ENCODE measurements at regions not wholly inside any gene's neighbourhood (a gene's known extent, or its start where the extent isn't known, plus 50 kb on each side); places are given as distances from the start of the nearest gene placed in this dataset.

GRCh38 chr2:236967499-236967783 is 118.2 kb upstream of the COPS8 start:
- Mint-ChIP-seq H3K9me3 (no peaks in the 10 kb centered on the region), H3K27ac (ENCODE audit: unreplicated experiment) (no peak overlapping the region), H3K27me3 (ENCODE audit: low read depth) (no peaks in the 10 kb centered on the region), H3K36me3 (ENCODE audit: low read depth) (no peaks in the 10 kb centered on the region), H3K4me3 (no peak overlapping the region), H3K4me1 (peaks cover 22% of the 10 kb centered on the region)
- DNase-seq (ENCODE audit: low read depth, low spot score): no peak
- TF ChIP-seq CTCF (conservative IDR thresholded peaks at IDR 0.05): no peak

GRCh38 chr2:236968101-236968879 is 117.4 kb upstream of the COPS8 start:
- Mint-ChIP-seq H3K36me3 (ENCODE audit: low read depth) (no peaks in the 10 kb centered on the region), H3K9me3 (no peaks in the 10 kb centered on the region), H3K4me1 (peaks cover 31% of the 10 kb centered on the region), H3K4me3 (no peak overlapping the region), H3K27ac (ENCODE audit: unreplicated experiment) (no peak overlapping the region), H3K27me3 (ENCODE audit: low read depth) (no peaks in the 10 kb centered on the region)
- DNase-seq (ENCODE audit: low read depth, low spot score): no peak
- no peak for TF ChIP-seq CTCF (conservative IDR thresholded peaks at IDR 0.05)

- H3K4me3 Mint-ChIP-seq: no peak overlapping the region
- no peak overlapping the region for H3K27ac Mint-ChIP-seq (ENCODE audit: unreplicated experiment)
- TF ChIP-seq CTCF (conservative IDR thresholded peaks at IDR 0.05): no peak
- H3K4me1 Mint-ChIP-seq: peaks cover 37% of the 10 kb centered on the region
- no peaks in the 10 kb centered on the region for H3K9me3 Mint-ChIP-seq
- no peaks in the 10 kb centered on the region for H3K27me3 Mint-ChIP-seq (ENCODE audit: low read depth)
- no peaks in the 10 kb centered on the region for H3K36me3 Mint-ChIP-seq (ENCODE audit: low read depth)
- DNase-seq (ENCODE audit: low read depth, low spot score): no peak
These were observed 116.7 kb upstream of the COPS8 start for GRCh38 chr2:236968880-236969534.

- H3K27ac Mint-ChIP-seq (ENCODE audit: unreplicated experiment): peak overlapping the region; percentile 92
- no peak for TF ChIP-seq CTCF (conservative IDR thresholded peaks at IDR 0.05)
- DNase-seq (ENCODE audit: low read depth, low spot score): no peak
- H3K9me3 Mint-ChIP-seq: no peaks in the 10 kb centered on the region
- no peak overlapping the region for H3K4me3 Mint-ChIP-seq
- H3K27me3 Mint-ChIP-seq (ENCODE audit: low read depth): no peaks in the 10 kb centered on the region
- H3K36me3 Mint-ChIP-seq (ENCODE audit: low read depth): no peaks in the 10 kb centered on the region
- peaks cover 37% of the 10 kb centered on the region for H3K4me1 Mint-ChIP-seq
These were observed 115.7 kb upstream of the COPS8 start for GRCh38 chr2:236969767-236970655.

- no peaks in the 10 kb centered on the region for H3K27me3 Mint-ChIP-seq (ENCODE audit: low read depth)
- H3K9me3 Mint-ChIP-seq: no peaks in the 10 kb centered on the region
- peaks cover 38% of the 10 kb centered on the region for H3K4me1 Mint-ChIP-seq
These were observed 115.1 kb upstream of the COPS8 start for GRCh38 chr2:236970656-236971010.

More at GRCh38 chr2:236970656-236971010, 115.1 kb upstream of the COPS8 start:
- H3K4me3 Mint-ChIP-seq: no peak overlapping the region
- H3K27ac Mint-ChIP-seq (ENCODE audit: unreplicated experiment): no peak overlapping the region
- H3K36me3 Mint-ChIP-seq (ENCODE audit: low read depth): no peaks in the 10 kb centered on the region
- no peak for TF ChIP-seq CTCF (conservative IDR thresholded peaks at IDR 0.05)
- no peak for DNase-seq (ENCODE audit: low read depth, low spot score)

Data from neural crest cell (in vitro differentiated cells).